MM.1S (cell line): ENCODE measurements at regions not wholly inside any gene's neighbourhood (a gene's known extent, or its start where the extent isn't known, plus 50 kb on each side); places are given as distances from the start of the nearest gene placed in this dataset.

Source experiments
- DNase-seq: peaks from one replicate; pipeline ENCODE4 v3.0.0-alpha.2; 2015
- H2AFZ ChIP-seq: fragments of 300-600 bp; sonication (generic); 2 replicates; pipeline ENCODE4 v1.6.0; 2016; ENCODE audit warnings: antibody characterized with exemption, low read length
- H3F3A ChIP-seq: fragments of 300-600 bp; sonication (generic); 2 replicates; pipeline ENCODE4 v1.6.1; 2016; ENCODE audit warnings: mild to moderate bottlenecking, antibody characterized with exemption, low read length, moderate library complexity, mixed read lengths; ENCODE audit not compliant: insufficient read depth
- H3K27ac ChIP-seq: fragments of 300-600 bp; sonication (generic); 2 replicates; pipeline ENCODE4 v1.5.1; 2016; ENCODE audit warnings: mild to moderate bottlenecking, low read length
- H3K27me3 ChIP-seq: fragments of 300-600 bp; sonication (generic); replicated peaks from 2 replicates; pipeline ENCODE4 v1.6.0; 2016; ENCODE audit warnings: low read length; ENCODE audit not compliant: insufficient read depth
- H3K36me3 ChIP-seq: fragments of 300-600 bp; sonication (generic); replicated peaks from 2 replicates; pipeline ENCODE4 v1.6.1; 2016; ENCODE audit warnings: mild to moderate bottlenecking, low read length, mixed read lengths; ENCODE audit not compliant: insufficient read depth
- H3K4me1 ChIP-seq: fragments of 300-600 bp; sonication (generic); 2 replicates; pipeline ENCODE4 v1.6.1; 2016; ENCODE audit warnings: low read length, mixed read lengths
- H3K4me2 ChIP-seq: fragments of 300-600 bp; sonication (generic); 2 replicates; pipeline ENCODE4 v1.6.0; 2016; ENCODE audit warnings: low read depth, low read length
- H3K4me3 ChIP-seq: fragments of 300-600 bp; sonication (generic); 2 replicates; pipeline ENCODE4 v1.5.1; 2016; ENCODE audit warnings: low read length, mixed read lengths
- H3K79me2 ChIP-seq: fragments of 300-600 bp; sonication (generic); 2 replicates; pipeline ENCODE4 v1.6.1; 2016; ENCODE audit warnings: mixed run types, low read length, mixed read lengths
- H3K9ac ChIP-seq: fragments of 300-600 bp; sonication (generic); 2 replicates; pipeline ENCODE4 v1.6.1; 2016; ENCODE audit warnings: low read length, mixed read lengths
- H3K9me2 ChIP-seq: fragments of 300-600 bp; sonication (generic); replicated peaks from 2 replicates; pipeline ENCODE4 v1.6.1; 2016; ENCODE audit warnings: mild to moderate bottlenecking, low read length, mixed read lengths; ENCODE audit not compliant: insufficient read depth
- H3K9me3 ChIP-seq: fragments of 300-600 bp; sonication (generic); replicated peaks from 2 replicates; pipeline ENCODE4 v1.6.1; 2016; ENCODE audit warnings: mild to moderate bottlenecking, low read length, mixed read lengths; ENCODE audit not compliant: insufficient read depth
- H4K20me1 ChIP-seq: fragments of 300-600 bp; sonication (generic); 2 replicates; pipeline ENCODE4 v1.6.1; 2016; ENCODE audit warnings: mild to moderate bottlenecking, low read length, moderate library complexity, mixed read lengths; ENCODE audit not compliant: insufficient read depth
- CTCF ChIP-seq: fragments of 300-600 bp; sonication (generic); IDR thresholded peaks from 2 replicates; pipeline ENCODE4 v1.5.1; 2016; ENCODE audit warnings: antibody characterized with exemption, low read length, mixed read lengths
- EZH2 ChIP-seq: fragments of 300-600 bp; sonication (generic); optimal IDR thresholded peaks from 2 replicates; pipeline ENCODE3; 2017; ENCODE audit warnings: low read depth, mild to moderate bottlenecking, antibody characterized with exemption, low read length, mixed read lengths
- EZH2phosphoT487 ChIP-seq: fragments of 300-600 bp; sonication (generic); IDR thresholded peaks from 2 replicates; pipeline ENCODE4 v1.6.1; 2018; ENCODE audit warnings: antibody characterized with exemption, low read length

- no peaks in the 10 kb centered on the region for H3K79me2 ChIP-seq
- no peak overlapping the region for H3K27ac ChIP-seq
- DNase-seq = no peak
- no peaks in the 10 kb centered on the region for H3F3A ChIP-seq
- no peaks in the 10 kb centered on the region for H3K27me3 ChIP-seq
- no peak overlapping the region for H3K9ac ChIP-seq
- H3K9me3 ChIP-seq = no peaks in the 10 kb centered on the region
- H3K4me3 ChIP-seq = no peak overlapping the region
- H2AFZ ChIP-seq = no peak overlapping the region
- no peak for TF ChIP-seq EZH2
- no peak for TF ChIP-seq EZH2phosphoT487
- no peak for TF ChIP-seq CTCF
- H3K9me2 ChIP-seq = no peaks in the 10 kb centered on the region
- H3K4me1 ChIP-seq = no peaks in the 10 kb centered on the region
- H3K36me3 ChIP-seq = no peaks in the 10 kb centered on the region
- H3K4me2 ChIP-seq = no peak overlapping the region
- no peaks in the 10 kb centered on the region for H4K20me1 ChIP-seq
These were observed 154.6 kb upstream of the SESN3 start for GRCh38 chr11:95385577-95385976.

- no peak for DNase-seq
- Histone ChIP-seq H4K20me1 (no peaks in the 10 kb centered on the region), H3K9me2 (no peaks in the 10 kb centered on the region), H3K27me3 (no peaks in the 10 kb centered on the region), H3K9me3 (no peaks in the 10 kb centered on the region), H3K36me3 (no peaks in the 10 kb centered on the region), H2AFZ (no peak overlapping the region), H3K79me2 (no peaks in the 10 kb centered on the region), H3K27ac (no peak overlapping the region), H3K4me3 (no peak overlapping the region), H3K4me2 (no peak overlapping the region), H3F3A (no peaks in the 10 kb centered on the region), H3K4me1 (no peaks in the 10 kb centered on the region), H3K9ac (no peak overlapping the region)
- TF ChIP-seq EZH2phosphoT487 = no peak
- no peak for TF ChIP-seq CTCF
These were observed 148.5 kb upstream of the SESN3 start for GRCh38 chr11:95379479-95379878.

- Histone ChIP-seq H3K9me3 (no peaks in the 10 kb centered on the region), H3K9me2 (no peaks in the 10 kb centered on the region), H3K36me3 (no peaks in the 10 kb centered on the region), H2AFZ (no peak overlapping the region), H3K4me1 (no peaks in the 10 kb centered on the region), H3F3A (no peaks in the 10 kb centered on the region), H3K27me3 (no peaks in the 10 kb centered on the region), H3K4me3 (no peak overlapping the region), H3K9ac (no peak overlapping the region), H3K27ac (no peak overlapping the region), H3K79me2 (no peaks in the 10 kb centered on the region), H4K20me1 (no peaks in the 10 kb centered on the region), H3K4me2 (no peak overlapping the region)
- TF ChIP-seq EZH2 = no peak
- no peak for TF ChIP-seq CTCF
- no peak for TF ChIP-seq EZH2phosphoT487
- DNase-seq = no peak
These were observed 147.8 kb upstream of the SESN3 start for GRCh38 chr11:95378789-95379188.
